Panc1 (cell line): ENCODE measurements at regions not wholly inside any gene's neighbourhood (a gene's known extent, or its start where the extent isn't known, plus 50 kb on each side); places are given as distances from the start of the nearest gene placed in this dataset.
"Not testable (repeated sequence)": the region's sequence is repeated elsewhere in the genome, so short reads cannot be mapped to it uniquely, and the experiment has no call there.

ENCODE experiments used
- ATAC-seq: fragments of 200-7000 bp; cut with Tn5 transposase; 2 replicates; pipeline ENCODE4 v1.9.1; 2020; ENCODE audit warnings: mild to moderate bottlenecking, moderate library complexity
- BruUV-seq: library from RNA; stranded (reverse); fragments of 400-500 nt; replicated peaks from 2 replicates; lab custom pipeline; 2021; lab: Mats Ljungman, UMichigan
- CTCF ChIA-PET: fragments of 300-600 bp; sonication (Branson Sonifier 250); formaldehyde crosslinking; loops from one replicate; lab custom pipeline; 2022; ENCODE audit warnings: antibody characterized with exemption; lab: Charles Lee
- POLR2A ChIA-PET: fragments of 300-600 bp; sonication (Branson Sonifier 250); formaldehyde crosslinking; loops from one replicate; lab custom pipeline; 2022; ENCODE audit warnings: antibody characterized with exemption; lab: Charles Lee
- DNase-seq: peaks from one replicate; pipeline ENCODE4 v3.0.0-alpha.2; 2010; ENCODE audit warnings: low read depth, low spot score
- H3K27ac ChIP-seq: 2 replicates; pipeline ENCODE4 v1.5.1; 2011; ENCODE audit warnings: mild to moderate bottlenecking, low read length, inconsistent platforms
- H3K27me3 ChIP-seq: fragments of 200-500 bp; sonication (Bioruptor generic); 2 replicates; pipeline ENCODE4 v1.6.0; 2014; ENCODE audit warnings: low read length, inconsistent platforms; ENCODE audit not compliant: control insufficient read depth, insufficient read depth
- H3K36me3 ChIP-seq: fragments of 200-500 bp; sonication (Bioruptor generic); 2 replicates; pipeline ENCODE4 v1.5.1; 2014; ENCODE audit warnings: inconsistent platforms, mild to moderate bottlenecking, low read length, moderate library complexity; ENCODE audit not compliant: control insufficient read depth, insufficient read depth
- H3K4me1 ChIP-seq: 2 replicates; pipeline ENCODE4 v1.5.1; 2011; ENCODE audit warnings: inconsistent platforms, mild to moderate bottlenecking, low read length, moderate library complexity; ENCODE audit not compliant: control insufficient read depth, insufficient read depth
- H3K4me3 ChIP-seq, 2 experiments: 2 replicates each; pipeline ENCODE4 v1.5.1; 2011 to 2012; ENCODE audit warnings: low read depth in 2 of 2, low read length in 2 of 2, mild to moderate bottlenecking in 2 of 2, inconsistent platforms in 1 of 2, moderate library complexity in 1 of 2
- H3K9me3 ChIP-seq: fragments of 200-500 bp; sonication (Bioruptor generic); 2 replicates; pipeline ENCODE4 v1.5.1; 2014; ENCODE audit warnings: low read depth, mild to moderate bottlenecking, inconsistent platforms, low read length, moderate library complexity; ENCODE audit not compliant: control insufficient read depth, insufficient read depth
- CTCF ChIP-seq: fragments of 450-650 bp; IDR thresholded peaks from 2 replicates; pipeline ENCODE4 v1.5.1; 2017; ENCODE audit warnings: mild to moderate bottlenecking
- POLR2AphosphoS5 ChIP-seq: IDR thresholded peaks from 2 replicates; pipeline ENCODE4 v1.6.1; 2012; ENCODE audit warnings: mild to moderate bottlenecking, low read depth, low read length, moderate library complexity
- REST ChIP-seq, 2 experiments: IDR thresholded peaks; 2 replicates each; pipeline ENCODE4 v1.6.1; 2011 to 2012; ENCODE audit warnings: low read depth in 2 of 2, control low read depth in 1 of 2, low read length in 1 of 2, mild to moderate bottlenecking in 1 of 2, moderate library complexity in 1 of 2; ENCODE audit not compliant: insufficient read depth in 1 of 2
- SIN3A ChIP-seq: IDR thresholded peaks from 2 replicates; pipeline ENCODE4 v1.6.1; 2012; ENCODE audit warnings: low read depth, mild to moderate bottlenecking, low read length, moderate library complexity, borderline replicate concordance; ENCODE audit not compliant: insufficient read depth
- TCF7L2 ChIP-seq: IDR thresholded peaks from 2 replicates; pipeline ENCODE4 v1.6.1; 2011; ENCODE audit warnings: mild to moderate bottlenecking, low read depth, low read length, inconsistent platforms
- in situ Hi-C: cut with HindIII; loops from 2 replicates; pipeline ENCODE4 v1.10.0; 2016; ENCODE audit warnings: low sequenced_read_pairs, low pct_unique_long_range_greater_than_20kb
- intact Hi-C: fragments of 100-400 bp; cut with micrococcal nuclease; formaldehyde crosslinking; loops from one replicate; pipeline ENCODE4 v1.10.0; 2022; ENCODE audit not compliant: unreplicated experiment

GRCh38 chr11:98512938-98513337, 507.8 kb upstream of the CNTN5 start:
- in situ Hi-C loops: no loop called here
- ChIA-PET CTCF (no interaction called here), POLR2A (no interaction called here)
- BruUV-seq: no TSS peak
- intact Hi-C loops: no loop called here
- no peak for DNase-seq
- no peak for TF ChIP-seq CTCF
- no peak for TF ChIP-seq POLR2AphosphoS5
- no peak for TF ChIP-seq TCF7L2
- Histone ChIP-seq H3K27me3 (no peaks in the 10 kb centered on the region), H3K4me3 (no peak overlapping the region), H3K27ac (no peak overlapping the region), H3K36me3 (no peaks in the 10 kb centered on the region), H3K9me3 (0 out of 2 replicates have a peak, but pooled peaks cover 4% of the 10 kb centered on the region), H3K4me1 (no peaks in the 10 kb centered on the region)
- no peak for ATAC-seq

- BruUV-seq: no TSS peak
- in situ Hi-C loops: no loop called here
Observed at GRCh38 chr11:98531576-98531975, 489.2 kb upstream of the CNTN5 start.

GRCh38 chr11:98536023-98536422, 484.7 kb upstream of the CNTN5 start:
- no peaks in the 10 kb centered on the region for H3K4me1 ChIP-seq
- no TSS peak for BruUV-seq
- H3K27ac ChIP-seq: no peak overlapping the region
- ChIA-PET POLR2A (interaction anchor here (0.7 kb wide), 1 partner anchor 265 kb away, joined by 4 read pairs; no protein-coding TSS in a partner anchor), CTCF (no interaction called here)
- TF ChIP-seq CTCF: no peak
- TF ChIP-seq POLR2AphosphoS5: no peak
- no peak for TF ChIP-seq REST (IDR thresholded peaks at IDR 0.05; ENCODE audit: insufficient read depth in 1 of 2, low read depth in 2 of 2, low read length in 1 of 2)
- TF ChIP-seq SIN3A: no peak
- no peak for TF ChIP-seq TCF7L2
- no peak overlapping the region for H3K4me3 ChIP-seq
- ATAC-seq (no peak), DNase-seq (no peak)
- intact Hi-C loops (no loop called here), in situ Hi-C loops (no loop called here)
- H3K36me3 ChIP-seq: no peaks in the 10 kb centered on the region
- H3K9me3 ChIP-seq: no peaks in the 10 kb centered on the region
- no peaks in the 10 kb centered on the region for H3K27me3 ChIP-seq

More at GRCh38 chr11:98531576-98531975, 489.2 kb upstream of the CNTN5 start:
- Histone ChIP-seq H3K9me3 (no peaks in the 10 kb centered on the region), H3K27me3 (no peaks in the 10 kb centered on the region), H3K36me3 (no peaks in the 10 kb centered on the region), H3K4me1 (no peaks in the 10 kb centered on the region), H3K4me3 (no peak overlapping the region), H3K27ac (no peak overlapping the region)
- ChIA-PET POLR2A (no interaction called here), CTCF (no interaction called here)
- DNase-seq: no peak
- no peak for ATAC-seq
- intact Hi-C loops: no loop called here
- no peak for TF ChIP-seq CTCF

- intact Hi-C loops, H3K9me3 ChIP-seq: not testable (repeated sequence)
- POLR2A ChIA-PET: interaction anchor here (0.6 kb wide), 1 partner anchor 68 kb away, joined by 9 read pairs; no protein-coding TSS in a partner anchor
Observed at GRCh38 chr11:98538358-98538757, 482.4 kb upstream of the CNTN5 start.

More at GRCh38 chr11:98538358-98538757, 482.4 kb upstream of the CNTN5 start:
- H3K36me3 ChIP-seq, H3K4me1 ChIP-seq, in situ Hi-C loops, BruUV-seq, DNase-seq, H3K27ac ChIP-seq, H3K27me3 ChIP-seq, ATAC-seq, H3K4me3 ChIP-seq, CTCF ChIA-PET: not testable (repeated sequence)
